Keratinocyte (primary cell): ENCODE measurements at regions not wholly inside any gene's neighbourhood (a gene's known extent, or its start where the extent isn't known, plus 50 kb on each side); places are given as distances from the start of the nearest gene placed in this dataset.

Experiments used
- CTCF ChIP-seq, 3 experiments: IDR thresholded peaks in 1 of 3; conservative IDR thresholded peaks in 1 of 3; optimal IDR thresholded peaks in 1 of 3; 2 replicates in 2 of 3; 3 replicates in 1 of 3; pipeline versions ENCODE3 to v1.5.1; 2011; ENCODE audit warnings: low read length in 3 of 3, mild to moderate bottlenecking in 3 of 3, moderate library complexity in 2 of 3, control low read depth in 1 of 3, inconsistent platforms in 1 of 3; ENCODE audit not compliant: insufficient read depth in 2 of 3; ENCODE audit errors: extremely low read depth in 1 of 3
- EZH2 ChIP-seq: IDR thresholded peaks from one replicate; pipeline ENCODE4 v1.6.1; 2012; ENCODE audit warnings: inconsistent platforms, mild to moderate bottlenecking, low read length, moderate library complexity

DNA sequence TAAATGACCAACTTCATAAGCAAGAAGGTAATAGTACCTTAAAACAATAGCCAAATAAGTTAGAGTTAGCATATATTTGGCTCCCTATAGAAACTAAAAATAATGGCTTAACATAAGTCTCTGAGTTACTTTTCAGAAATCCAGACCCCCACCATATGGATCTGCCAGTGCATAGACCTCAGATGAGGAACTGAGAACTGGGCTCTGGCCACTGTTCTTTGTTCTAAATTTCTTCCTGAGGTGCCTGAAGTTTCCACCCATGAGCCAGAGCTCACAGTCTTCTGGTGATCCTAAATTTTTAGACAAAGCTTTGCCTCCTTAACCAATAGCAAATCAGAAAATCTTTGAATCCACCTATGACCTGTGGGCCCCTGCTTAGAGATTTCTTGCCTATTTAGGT is 250.9 kb downstream of the YTHDC2 start:
- no peak for TF ChIP-seq CTCF (optimal IDR thresholded peaks at IDR 0.05 in 1 of 3, IDR thresholded peaks at IDR 0.05 in 1 of 3, conservative IDR thresholded peaks at IDR 0.05 in 1 of 3; ENCODE audit: extremely low read depth in 1 of 3, insufficient read depth in 2 of 3, low read length in 3 of 3)
- no peak for TF ChIP-seq EZH2
